Suprapubic skin (tissue), 3 donors: ENCODE measurements at regions not wholly inside any gene's neighbourhood (a gene's known extent, or its start where the extent isn't known, plus 50 kb on each side); places are given as distances from the start of the nearest gene placed in this dataset.

Experiments
- CTCF ChIP-seq, 2 donors: fragments of 200-600 bp in 1 of 2; fragments of 450-650 bp in 1 of 2; sonication (generic) in 1 of 2; IDR thresholded peaks; one replicate each; pipeline ENCODE4 v1.5.1; 2016 to 2019; ENCODE audit warnings: antibody characterized with exemption in 2 of 2, mild to moderate bottlenecking in 1 of 2, moderate library complexity in 1 of 2
- POLR2AphosphoS5 ChIP-seq, 3 donors: sonication (generic); formaldehyde crosslinking; IDR thresholded peaks; one replicate each; pipeline ENCODE4 v1.6.1; 2017; ENCODE audit warnings: antibody characterized with exemption in 3 of 3

- no peak for TF ChIP-seq CTCF (IDR thresholded peaks at IDR 0.05)
- no peak for TF ChIP-seq POLR2AphosphoS5 (IDR thresholded peaks at IDR 0.05)
Measured at GRCh38 chr4:112739442-112739841, 102.5 kb downstream of the LARP7 start.
